GM12865 (cell line): ENCODE measurements at regions not wholly inside any gene's neighbourhood (a gene's known extent, or its start where the extent isn't known, plus 50 kb on each side); places are given as distances from the start of the nearest gene placed in this dataset.

Experiments
- DNase-seq: peaks from one replicate; pipeline ENCODE4 v3.0.0; 2010; ENCODE audit warnings: low read depth
- H3K4me3 ChIP-seq: 2 replicates; pipeline ENCODE4 v1.5.1; 2011; ENCODE audit warnings: mild to moderate bottlenecking, low read depth, low read length, control low read depth
- CTCF ChIP-seq: IDR thresholded peaks from 2 replicates; pipeline ENCODE4 v1.5.1; 2011; ENCODE audit warnings: low read length, control low read depth, low read depth, inconsistent platforms; ENCODE audit not compliant: insufficient read depth; ENCODE audit errors: missing control alignments

GRCh38 chr20:39399463-39399862 lies 437.3 kb downstream of the DHX35 start:
- no peak for TF ChIP-seq CTCF
- H3K4me3 ChIP-seq, result no peak overlapping the region
- DNase-seq, result no peak

GRCh38 chr20:39398656-39399055 lies 436.5 kb downstream of the DHX35 start:
- no peak overlapping the region for H3K4me3 ChIP-seq
- peak; percentile 19 for TF ChIP-seq CTCF
- peak; percentile 7 for DNase-seq

GRCh38 chr20:39397646-39398045 lies 435.5 kb downstream of the DHX35 start:
- H3K4me3 ChIP-seq, result no peak overlapping the region
- no peak for DNase-seq
- TF ChIP-seq CTCF, result no peak

- H3K4me3 ChIP-seq, result no peak overlapping the region
- TF ChIP-seq CTCF, result no peak
- DNase-seq, result no peak
Observed at GRCh38 chr20:39395478-39396291, 433.5 kb downstream of the DHX35 start.

GRCh38 chr20:39394461-39394860 lies 432.3 kb downstream of the DHX35 start:
- TF ChIP-seq CTCF, result no peak
- no peak overlapping the region for H3K4me3 ChIP-seq
- DNase-seq, result no peak

- DNase-seq, result no peak
- no peak for TF ChIP-seq CTCF
- H3K4me3 ChIP-seq, result no peak overlapping the region
Observed at GRCh38 chr20:39390186-39390585, 428.0 kb downstream of the DHX35 start.

- TF ChIP-seq CTCF, result no peak
- H3K4me3 ChIP-seq, result no peak overlapping the region
Observed at GRCh38 chr20:39381595-39381994, 419.5 kb downstream of the DHX35 start.

More at GRCh38 chr20:39381595-39381994, 419.5 kb downstream of the DHX35 start:
- no peak for DNase-seq
